Esophagus squamous epithelium (tissue), 4 donors: ENCODE measurements at regions not wholly inside any gene's neighbourhood (a gene's known extent, or its start where the extent isn't known, plus 50 kb on each side); places are given as distances from the start of the nearest gene placed in this dataset.

Source experiments
- POLR2A ChIP-seq, 4 donors: fragments of 450-650 bp; IDR thresholded peaks; one replicate each; pipeline ENCODE4 v1.6.1; 2017; ENCODE audit warnings: antibody characterized with exemption in 4 of 4, mild to moderate bottlenecking in 4 of 4, moderate library complexity in 3 of 4
- TF ChIP-seq, protein P1 (sequence below), 6 experiments: fragments of 450-650 bp in 4 of 6; fragments of 200-600 bp in 2 of 6; sonication (generic) in 2 of 6; IDR thresholded peaks; one replicate each; pipeline ENCODE4 v1.5.1; 2016 to 2019; ENCODE audit warnings: antibody characterized with exemption in 6 of 6, mild to moderate bottlenecking in 4 of 6, moderate library complexity in 4 of 6

DNA sequence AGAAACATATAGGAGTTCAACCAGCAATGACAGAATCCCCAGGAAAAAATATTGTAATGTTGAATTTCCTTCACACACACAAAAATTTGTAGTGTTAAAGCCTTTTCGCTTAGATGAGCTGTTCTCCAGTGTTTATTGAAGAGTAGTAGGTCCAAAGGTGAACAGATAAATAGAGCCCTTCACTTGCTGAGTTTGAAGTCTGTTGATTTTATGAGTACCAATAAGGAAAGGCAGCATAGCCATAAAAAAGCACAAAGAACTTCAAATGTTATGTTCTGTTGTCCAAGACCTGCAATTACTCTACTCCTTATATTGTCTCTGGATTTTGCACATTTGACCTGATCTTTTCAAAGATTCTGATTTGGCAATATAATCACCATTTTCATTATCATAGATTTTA, 362.7 kb upstream of the B3GALT2 start:
- no peak for TF ChIP-seq POLR2A (IDR thresholded peaks at IDR 0.05)
- TF ChIP-seq, protein P1, sequence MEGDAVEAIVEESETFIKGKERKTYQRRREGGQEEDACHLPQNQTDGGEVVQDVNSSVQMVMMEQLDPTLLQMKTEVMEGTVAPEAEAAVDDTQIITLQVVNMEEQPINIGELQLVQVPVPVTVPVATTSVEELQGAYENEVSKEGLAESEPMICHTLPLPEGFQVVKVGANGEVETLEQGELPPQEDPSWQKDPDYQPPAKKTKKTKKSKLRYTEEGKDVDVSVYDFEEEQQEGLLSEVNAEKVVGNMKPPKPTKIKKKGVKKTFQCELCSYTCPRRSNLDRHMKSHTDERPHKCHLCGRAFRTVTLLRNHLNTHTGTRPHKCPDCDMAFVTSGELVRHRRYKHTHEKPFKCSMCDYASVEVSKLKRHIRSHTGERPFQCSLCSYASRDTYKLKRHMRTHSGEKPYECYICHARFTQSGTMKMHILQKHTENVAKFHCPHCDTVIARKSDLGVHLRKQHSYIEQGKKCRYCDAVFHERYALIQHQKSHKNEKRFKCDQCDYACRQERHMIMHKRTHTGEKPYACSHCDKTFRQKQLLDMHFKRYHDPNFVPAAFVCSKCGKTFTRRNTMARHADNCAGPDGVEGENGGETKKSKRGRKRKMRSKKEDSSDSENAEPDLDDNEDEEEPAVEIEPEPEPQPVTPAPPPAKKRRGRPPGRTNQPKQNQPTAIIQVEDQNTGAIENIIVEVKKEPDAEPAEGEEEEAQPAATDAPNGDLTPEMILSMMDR (IDR thresholded peaks at IDR 0.05) = no peak
